ENCODE measurements at regions not wholly inside any gene's neighbourhood (a gene's known extent, or its start where the extent isn't known, plus 50 kb on each side); places are given as distances from the start of the nearest gene placed in this dataset.
A peak's percentile ranks its signal among the peaks of the same experiment; 100 is the strongest.

GRCh38 chr12:107283652-107284051 lies 190.3 kb upstream of the CRY1 start:
- WGBS, 2 experiments (ENCODE audit: extremely low coverage in 1 of 2, insufficient coverage in 1 of 2, insufficient read length in 1 of 2, insufficient replicate concordance in 2 of 2, low coverage in 1 of 2, low lambda C conversion rate in 2 of 2, missing lambda C conversion rate in 1 of 2): 93% methylated on average over 4 of the region's 4 CpGs; no CpG with 5 or more reads in 1 of the 2 experiments

More at GRCh38 chr12:107283652-107284051, 190.3 kb upstream of the CRY1 start:
- CTCF ChIA-PET (ENCODE audit: partially characterized antibody): interaction anchor here (0.5 to 2.9 kb wide), 4 partner anchors 23 to 159 kb away, joined by 3 to 16 read pairs (median 4); no protein-coding TSS in a partner anchor
- FAIRE-seq: no peak
- Histone ChIP-seq H2BK5ac (ENCODE audit: low read depth, low read length) (no peak overlapping the region), H3K4me2 (ENCODE audit: insufficient read depth in 1 of 2, low read depth in 2 of 2, low read length in 2 of 2) (no peak overlapping the region), H4K8ac (ENCODE audit: extremely low read depth, insufficient read depth, low read length) (no peak overlapping the region), H3K56ac (replicated peaks; ENCODE audit: insufficient read length, low read depth, low read length) (no peak overlapping the region), H3K4me1 (replicated peaks in 1 of 4; ENCODE audit: control insufficient read depth in 3 of 4, insufficient read depth in 4 of 4, low read length in 3 of 4) (no peaks in the 10 kb centered on the region), H4K20me1 (replicated peaks in 1 of 2; ENCODE audit: control insufficient read depth in 1 of 2, insufficient read depth in 2 of 2, low read length in 2 of 2) (no peaks in the 10 kb centered on the region), H2BK20ac (ENCODE audit: low read length) (no peak overlapping the region), H2BK12ac (ENCODE audit: low read depth, low read length) (no peak overlapping the region), H3K27ac (ENCODE audit: low read depth, low read length) (no peak overlapping the region), H3K4me3 (ENCODE audit: extremely low read depth in 1 of 4, insufficient read depth in 2 of 4, low read depth in 3 of 4, low read length in 4 of 4) (no peak overlapping the region), H3K14ac (ENCODE audit: insufficient read length) (no peak overlapping the region), H2BK15ac (ENCODE audit: low read length) (no peak overlapping the region), H3K9ac (replicated peaks in 1 of 4; ENCODE audit: extremely low read depth in 1 of 4, low read depth in 3 of 4, low read length in 3 of 4) (no peak overlapping the region), H4K91ac (replicated peaks; ENCODE audit: insufficient read length, low read length) (no peak overlapping the region), H3K79me1 (ENCODE audit: low read depth, low read length) (no peaks in the 10 kb centered on the region), H2AK5ac (ENCODE audit: low read depth, low read length) (no peak overlapping the region), H3K23me2 (ENCODE audit: low read depth, low read length) (no peaks in the 10 kb centered on the region), H2AFZ (ENCODE audit: low read length) (no peak overlapping the region), H2BK120ac (replicated peaks; ENCODE audit: low read depth, low read length) (no peak overlapping the region), H3K36me3 (ENCODE audit: control insufficient read depth in 2 of 4, insufficient read depth in 4 of 4, low read length in 3 of 4) (no peaks in the 10 kb centered on the region), H3K9me3 (ENCODE audit: insufficient read depth in 2 of 2, low read depth in 1 of 2, low read length in 1 of 2) (peaks cover 5 to 9% of the 10 kb centered on the region in 2 experiments; a peak in 3 of 4 replicates), H3K4ac (replicated peaks; ENCODE audit: insufficient read length, low read depth, low read length) (no peak overlapping the region), H3K79me2 (ENCODE audit: control insufficient read depth in 1 of 2, insufficient read depth in 2 of 2, low read length in 2 of 2) (no peaks in the 10 kb centered on the region), H3K18ac (ENCODE audit: extremely low read depth, low read length) (no peak overlapping the region), H3K23ac (ENCODE audit: insufficient read length) (no peak overlapping the region), H3K27me3 (replicated peaks in 1 of 4; ENCODE audit: control insufficient read depth in 3 of 4, extremely low read depth in 1 of 4, insufficient read depth in 3 of 4, low read length in 3 of 4) (no peaks in the 10 kb centered on the region), H4K5ac (ENCODE audit: insufficient read length, low read depth, low read length) (no peak overlapping the region)
- TF ChIP-seq USF2 (IDR thresholded peaks at IDR 0.05; ENCODE audit: low read length): peak; percentile 71
- TF ChIP-seq, protein P1, sequence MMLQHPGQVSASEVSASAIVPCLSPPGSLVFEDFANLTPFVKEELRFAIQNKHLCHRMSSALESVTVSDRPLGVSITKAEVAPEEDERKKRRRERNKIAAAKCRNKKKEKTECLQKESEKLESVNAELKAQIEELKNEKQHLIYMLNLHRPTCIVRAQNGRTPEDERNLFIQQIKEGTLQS (IDR thresholded peaks at IDR 0.05; ENCODE audit: insufficient read depth, low read depth, low read length): peak; percentile 22; the same call in 1 of the 2 replicates
- no peak for TF ChIP-seq RFX5 (IDR thresholded peaks at IDR 0.05; ENCODE audit: borderline replicate concordance, low read depth, low read length)
- POLR2A ChIA-PET (ENCODE audit: partially characterized antibody): no interaction called here
- no peak for DNase-seq (ENCODE audit: low read depth in 1 of 2, low spot score in 2 of 2)

All from H1 (cell line).